Endodermal cell (in vitro differentiated cells): ENCODE measurements at regions not wholly inside any gene's neighbourhood (a gene's known extent, or its start where the extent isn't known, plus 50 kb on each side); places are given as distances from the start of the nearest gene placed in this dataset.

Experiments
- DNase-seq: peaks from one replicate; pipeline ENCODE4 v3.0.0-alpha.2; 2017
- H3K27ac ChIP-seq: 2 replicates; pipeline ENCODE4 v1.5.1; 2013; ENCODE audit warnings: mild to moderate bottlenecking, low read depth, low read length, moderate library complexity
- H3K27me3 ChIP-seq: 2 replicates; pipeline ENCODE4 v1.6.1; 2013; ENCODE audit warnings: mild to moderate bottlenecking, low read length, moderate library complexity; ENCODE audit not compliant: insufficient read depth, control insufficient read depth, poor library complexity, severe bottlenecking
- H3K36me3 ChIP-seq: 2 replicates; pipeline ENCODE4 v1.7.0; 2013; ENCODE audit warnings: mild to moderate bottlenecking, low read length, moderate library complexity; ENCODE audit not compliant: control insufficient read depth, insufficient read depth
- H3K4me1 ChIP-seq: one replicate; pipeline ENCODE4 v1.7.0; 2013; ENCODE audit warnings: low read length; ENCODE audit not compliant: control insufficient read depth, insufficient read depth
- H3K4me3 ChIP-seq: 2 replicates; pipeline ENCODE4 v1.5.1; 2013; ENCODE audit warnings: mild to moderate bottlenecking, low read length, moderate library complexity
- H3K9ac ChIP-seq: 2 replicates; pipeline ENCODE4 v1.6.1; 2013; ENCODE audit warnings: mild to moderate bottlenecking, low read length, moderate library complexity; ENCODE audit not compliant: poor library complexity, severe bottlenecking; ENCODE audit errors: extremely low read depth
- H3K9me3 ChIP-seq: 2 replicates; pipeline ENCODE4 v1.6.1; 2013; ENCODE audit warnings: mild to moderate bottlenecking, low read length, moderate library complexity; ENCODE audit not compliant: control insufficient read depth
- H3K27ac Mint-ChIP-seq: 2 replicates; pipeline ENCODE4 v1.8.0; 2020; ENCODE audit warnings: mixed read lengths
- H3K27me3 Mint-ChIP-seq: 2 replicates; pipeline ENCODE4 v1.8.0; 2021; ENCODE audit warnings: mild to moderate bottlenecking, mixed read lengths; ENCODE audit not compliant: insufficient read depth
- H3K36me3 Mint-ChIP-seq: 2 replicates; pipeline ENCODE4 v1.8.0; 2020; ENCODE audit warnings: low read depth, mixed read lengths
- H3K4me1 Mint-ChIP-seq: 2 replicates; pipeline ENCODE4 v1.8.0; 2020; ENCODE audit warnings: mixed read lengths
- H3K4me3 Mint-ChIP-seq: 2 replicates; pipeline ENCODE4 v1.8.0; 2020; ENCODE audit warnings: mild to moderate bottlenecking, moderate library complexity, mixed read lengths
- H3K9me3 Mint-ChIP-seq: 2 replicates; pipeline ENCODE4 v1.8.0; 2020; ENCODE audit warnings: mild to moderate bottlenecking, mixed read lengths
- WGBS, 2 experiments: methylation state at CpG; one replicate each; pipeline versions ENCODE4 v1.1.5 to v1.1.7; 2013; ENCODE audit warnings: missing lambda C conversion rate in 2 of 2, mixed read lengths in 1 of 2; ENCODE audit not compliant: insufficient coverage in 1 of 2, insufficient read length in 1 of 2; 5-methylcytosine and 5-hydroxymethylcytosine counted together
- TF ChIP-seq, protein P1 (sequence below): fragments of 200-600 bp; sonication (generic); conservative IDR thresholded peaks from 2 replicates; pipeline ENCODE4 v1.5.0; 2021; ENCODE audit warnings: antibody characterized with exemption, mild to moderate bottlenecking

DNA sequence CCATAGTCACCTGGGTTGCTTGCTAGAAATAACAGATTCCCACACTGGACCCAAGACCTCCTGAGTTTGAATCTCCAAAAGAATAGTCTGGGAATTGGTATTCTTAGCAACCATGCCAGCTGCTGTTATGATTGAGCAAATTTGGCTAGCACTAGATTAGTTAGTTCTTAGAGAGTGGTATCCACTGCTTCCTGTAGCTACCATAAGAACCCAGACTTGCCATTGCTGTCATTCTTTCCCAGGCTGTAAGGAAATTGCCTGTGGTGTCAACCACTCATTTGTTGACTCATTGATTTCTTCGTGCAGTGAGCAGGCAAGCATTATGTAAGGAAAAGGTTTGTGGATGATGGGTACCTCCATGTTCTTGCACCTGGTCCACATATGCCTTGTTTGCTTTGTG is 201.8 kb upstream of the RGS6 start:
- no peak for DNase-seq
- H3K9ac ChIP-seq, result no peak overlapping the region
- no peak overlapping the region for H3K4me3 ChIP-seq
- H3K36me3 Mint-ChIP-seq, result peaks cover 63% of the 10 kb centered on the region
- no peak overlapping the region for H3K27ac ChIP-seq
- no peaks in the 10 kb centered on the region for H3K27me3 Mint-ChIP-seq
- WGBS, 2 experiments, result 100% methylated on average over 1 of the region's 1 CpG
- no peak overlapping the region for H3K4me3 Mint-ChIP-seq
- no peaks in the 10 kb centered on the region for H3K4me1 Mint-ChIP-seq
- H3K36me3 ChIP-seq, result peaks cover 73% of the 10 kb centered on the region
- H3K4me1 ChIP-seq, result no peaks in the 10 kb centered on the region
- no peaks in the 10 kb centered on the region for H3K9me3 Mint-ChIP-seq
- H3K9me3 ChIP-seq, result no peaks in the 10 kb centered on the region
- H3K27me3 ChIP-seq, result no peaks in the 10 kb centered on the region
- TF ChIP-seq, protein P1, sequence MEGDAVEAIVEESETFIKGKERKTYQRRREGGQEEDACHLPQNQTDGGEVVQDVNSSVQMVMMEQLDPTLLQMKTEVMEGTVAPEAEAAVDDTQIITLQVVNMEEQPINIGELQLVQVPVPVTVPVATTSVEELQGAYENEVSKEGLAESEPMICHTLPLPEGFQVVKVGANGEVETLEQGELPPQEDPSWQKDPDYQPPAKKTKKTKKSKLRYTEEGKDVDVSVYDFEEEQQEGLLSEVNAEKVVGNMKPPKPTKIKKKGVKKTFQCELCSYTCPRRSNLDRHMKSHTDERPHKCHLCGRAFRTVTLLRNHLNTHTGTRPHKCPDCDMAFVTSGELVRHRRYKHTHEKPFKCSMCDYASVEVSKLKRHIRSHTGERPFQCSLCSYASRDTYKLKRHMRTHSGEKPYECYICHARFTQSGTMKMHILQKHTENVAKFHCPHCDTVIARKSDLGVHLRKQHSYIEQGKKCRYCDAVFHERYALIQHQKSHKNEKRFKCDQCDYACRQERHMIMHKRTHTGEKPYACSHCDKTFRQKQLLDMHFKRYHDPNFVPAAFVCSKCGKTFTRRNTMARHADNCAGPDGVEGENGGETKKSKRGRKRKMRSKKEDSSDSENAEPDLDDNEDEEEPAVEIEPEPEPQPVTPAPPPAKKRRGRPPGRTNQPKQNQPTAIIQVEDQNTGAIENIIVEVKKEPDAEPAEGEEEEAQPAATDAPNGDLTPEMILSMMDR, result no peak
- H3K27ac Mint-ChIP-seq, result no peak overlapping the region

DNA sequence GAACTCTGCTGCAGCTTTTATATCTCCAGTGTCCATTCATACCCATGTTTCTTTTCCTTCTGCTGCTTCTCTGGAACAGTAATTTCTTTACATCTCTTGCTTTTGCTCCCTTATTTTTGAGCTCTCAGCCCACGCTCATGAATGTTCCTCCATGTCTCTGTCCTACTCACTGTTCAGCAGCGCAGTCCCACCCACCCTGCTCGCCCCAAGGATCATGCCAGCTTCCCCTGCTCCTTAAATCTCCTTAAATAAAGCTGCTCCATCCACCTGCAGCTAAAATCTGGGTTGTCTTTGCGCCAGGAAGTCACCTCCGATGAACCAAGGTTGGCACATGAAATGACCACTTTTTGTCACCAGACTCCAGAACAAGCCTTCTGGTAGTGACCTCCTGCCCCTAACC is 201.1 kb upstream of the RGS6 start:
- WGBS, 2 experiments, result 92 to 93% methylated on average over 5 of the region's 5 CpGs
- no peak overlapping the region for H3K4me3 ChIP-seq
- H3K4me1 ChIP-seq, result no peaks in the 10 kb centered on the region
- Mint-ChIP-seq H3K9me3 (no peaks in the 10 kb centered on the region), H3K4me3 (no peak overlapping the region), H3K27ac (no peak overlapping the region), H3K36me3 (peaks cover 68% of the 10 kb centered on the region), H3K4me1 (no peaks in the 10 kb centered on the region), H3K27me3 (no peaks in the 10 kb centered on the region)
- H3K9ac ChIP-seq, result no peak overlapping the region
- H3K9me3 ChIP-seq, result no peaks in the 10 kb centered on the region
- no peak overlapping the region for H3K27ac ChIP-seq
- H3K36me3 ChIP-seq, result peaks cover 72% of the 10 kb centered on the region
- DNase-seq, result no peak
- TF ChIP-seq, protein P1, result no peak
- H3K27me3 ChIP-seq, result no peaks in the 10 kb centered on the region

DNA sequence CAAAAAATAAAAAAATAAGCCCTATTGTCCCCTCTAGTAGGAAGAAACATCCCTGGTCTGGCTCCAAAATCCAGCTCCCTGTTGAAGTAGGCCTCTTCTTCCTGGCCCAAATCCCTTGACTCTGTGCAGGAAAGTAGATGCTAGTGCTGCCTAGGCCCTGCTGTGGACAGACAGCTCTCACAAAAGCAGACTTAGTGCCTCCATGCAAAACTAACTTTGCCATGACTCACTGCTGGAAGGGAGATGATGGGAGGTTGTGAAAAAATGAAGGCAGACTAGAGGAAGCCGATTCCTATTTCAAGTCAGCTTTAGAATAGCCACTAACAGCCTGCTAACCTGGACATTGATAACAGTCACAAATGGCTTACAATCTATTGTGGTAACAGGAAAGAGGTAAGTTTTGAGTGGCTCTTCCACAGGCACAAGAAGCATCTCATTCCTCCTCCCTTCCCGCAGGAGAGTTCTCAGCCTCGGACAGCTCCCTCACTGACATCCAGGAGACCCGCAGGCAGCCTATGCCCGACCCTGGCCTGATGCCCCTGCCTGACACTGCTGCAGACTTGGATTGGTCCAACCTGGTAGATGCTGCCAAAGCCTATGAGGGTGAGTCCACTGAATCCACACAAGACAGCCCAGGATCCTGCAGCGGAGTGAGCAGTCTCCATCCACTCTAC is 198.9 kb upstream of the RGS6 start:
- TF ChIP-seq, protein P1, result no peak
- DNase-seq, result no peak
- Mint-ChIP-seq H3K27me3 (no peaks in the 10 kb centered on the region), H3K9me3 (no peaks in the 10 kb centered on the region), H3K36me3 (peaks cover 83% of the 10 kb centered on the region), H3K4me1 (no peaks in the 10 kb centered on the region), H3K27ac (no peak overlapping the region), H3K4me3 (no peak overlapping the region)
- H3K9me3 ChIP-seq, result no peaks in the 10 kb centered on the region
- no peak overlapping the region for H3K9ac ChIP-seq
- peaks cover 79% of the 10 kb centered on the region for H3K36me3 ChIP-seq
- WGBS, 2 experiments, result 96% methylated on average over 4 to 6 of the region's 6 CpGs
- no peaks in the 10 kb centered on the region for H3K27me3 ChIP-seq
- no peak overlapping the region for H3K27ac ChIP-seq
- no peak overlapping the region for H3K4me3 ChIP-seq
- H3K4me1 ChIP-seq, result no peaks in the 10 kb centered on the region
